HepG2 (cell line): ENCODE measurements at regions not wholly inside any gene's neighbourhood (a gene's known extent, or its start where the extent isn't known, plus 50 kb on each side); places are given as distances from the start of the nearest gene placed in this dataset.

Source experiments
- ATAC-seq: fragments of 200-7000 bp; cut with Tn5 transposase; 3 replicates; pipeline ENCODE4 v1.9.1; 2020; ENCODE audit warnings: mild to moderate bottlenecking, moderate library complexity
- BruUV-seq: library from RNA; stranded (reverse); fragments of 400-500 nt; replicated peaks from 2 replicates; lab custom pipeline; 2021; lab: Mats Ljungman, UMichigan
- CTCF ChIA-PET: fragments of 300-600 bp; formaldehyde crosslinking; extraction: SDS; loops from one replicate; lab custom pipeline; 2021; ENCODE audit warnings: low total read pairs, inconsistent platforms, low intra/inter-chr PET ratio; lab: Yijun Ruan, JAX
- POLR2A ChIA-PET: fragments of 350-600 bp; sonication (Branson Sonifier 250); formaldehyde crosslinking; loops from one replicate; lab custom pipeline; 2020; ENCODE audit warnings: antibody characterized with exemption, inconsistent platforms; lab: Yijun Ruan, JAX
- DNase-seq: peaks from one replicate; pipeline ENCODE4 v3.0.0-alpha.2; 2015; ENCODE audit warnings: low spot score
- FAIRE-seq: peaks from 3 replicates; lab custom pipeline; 2011; peaks lifted over from hg19 to GRCh38; lab: Jason Lieb, UNC
- H2AFZ ChIP-seq: one replicate; pipeline ENCODE4 v1.6.1; 2011; ENCODE audit warnings: low read length, inconsistent platforms
- H3K27ac ChIP-seq: fragments of 300-600 bp; 3 replicates; pipeline ENCODE4 v1.8.0; 2011; ENCODE audit warnings: mixed run types, mild to moderate bottlenecking, mixed read lengths, low read length, inconsistent platforms; ENCODE audit not compliant: insufficient read depth; ENCODE audit errors: extremely low read length
- H3K27me3 ChIP-seq, 2 experiments: fragments of 200-600 bp in 1 of 2; 2 replicates in 1 of 2; 3 replicates in 1 of 2; pipeline versions ENCODE4 v1.6.0 to v1.8.0; 2011; ENCODE audit warnings: low read length in 2 of 2, mild to moderate bottlenecking in 2 of 2, moderate library complexity in 2 of 2, inconsistent platforms in 1 of 2; ENCODE audit not compliant: insufficient read depth in 2 of 2, control insufficient read depth in 1 of 2
- H3K36me3 ChIP-seq, 2 experiments: fragments of 200-600 bp in 1 of 2; replicated peaks in 1 of 2; 2 replicates in 1 of 2; 3 replicates in 1 of 2; pipeline versions ENCODE4 v1.5.1 to v1.8.0; 2011; ENCODE audit warnings: low read length in 2 of 2, inconsistent platforms in 1 of 2; ENCODE audit not compliant: insufficient read depth in 2 of 2, control insufficient read depth in 1 of 2
- H3K4me1 ChIP-seq: 2 replicates; pipeline ENCODE4 v1.5.1; 2012; ENCODE audit warnings: low read length, inconsistent platforms; ENCODE audit not compliant: insufficient read depth
- H3K4me2 ChIP-seq: 2 replicates; pipeline ENCODE4 v1.6.0; 2011; ENCODE audit warnings: low read depth, low read length, inconsistent platforms
- H3K4me3 ChIP-seq, 3 experiments: fragments of 200-600 bp in 1 of 3; sonication (generic), shearing (Covaris generic) in 1 of 3; replicated peaks in 1 of 3; 2 replicates each; pipeline ENCODE4 v1.5.1; 2011 to 2016; ENCODE audit warnings: low read length in 3 of 3, inconsistent platforms in 2 of 3, low read depth in 2 of 3, mild to moderate bottlenecking in 2 of 3, control low read depth in 1 of 3, mixed read lengths in 1 of 3; ENCODE audit not compliant: insufficient read depth in 1 of 3
- H3K79me2 ChIP-seq: one replicate; pipeline ENCODE4 v1.6.1; 2011; ENCODE audit warnings: low read length, inconsistent platforms; ENCODE audit not compliant: insufficient read depth
- H3K9ac ChIP-seq: 2 replicates; pipeline ENCODE4 v1.6.0; 2011; ENCODE audit warnings: mild to moderate bottlenecking, low read depth, low read length, inconsistent platforms; ENCODE audit not compliant: insufficient read depth
- H3K9me3 ChIP-seq: 2 replicates; pipeline ENCODE4 v1.5.1; 2012; ENCODE audit warnings: mild to moderate bottlenecking, low read length
- H4K20me1 ChIP-seq: 2 replicates; pipeline ENCODE4 v1.6.0; 2011; ENCODE audit warnings: inconsistent platforms, mild to moderate bottlenecking, low read length, moderate library complexity; ENCODE audit not compliant: insufficient read depth
- KAT7 ChIP-seq: IDR thresholded peaks from 2 replicates; pipeline ENCODE4 v1.6.1; 2018; ENCODE audit warnings: borderline replicate concordance, missing compliant biosample characterization
- MED1 ChIP-seq: sonication (generic); formaldehyde crosslinking; IDR thresholded peaks from 2 replicates; pipeline ENCODE4 v1.4.0; 2020; ENCODE audit warnings: missing genetic modification reagents
- RARA ChIP-seq: IDR thresholded peaks from 2 replicates; pipeline ENCODE4 v1.6.1; 2016; ENCODE audit warnings: missing genetic modification reagents, missing compliant biosample characterization
- SMAD1 ChIP-seq: sonication (generic); formaldehyde crosslinking; IDR thresholded peaks from 2 replicates; pipeline ENCODE4 v1.4.0; 2020; ENCODE audit warnings: missing genetic modification reagents, low read depth, mild to moderate bottlenecking, borderline replicate concordance
- SRSF9 ChIP-seq: fragments of 200-400 bp; formaldehyde crosslinking; IDR thresholded peaks from 2 replicates; pipeline ENCODE4 v1.6.1; 2018; ENCODE audit warnings: borderline replicate concordance, mild to moderate bottlenecking, low read depth, low read length; ENCODE audit not compliant: insufficient read depth, poor library complexity, severe bottlenecking
- TBX3 ChIP-seq: fragments of 450-650 bp; IDR thresholded peaks from 2 replicates; pipeline ENCODE4 v1.6.1; 2017; ENCODE audit warnings: antibody characterized with exemption, mild to moderate bottlenecking, inconsistent platforms, borderline replicate concordance
- THRA ChIP-seq: sonication (generic); formaldehyde crosslinking; IDR thresholded peaks from 2 replicates; pipeline ENCODE4 v1.4.0; 2020; ENCODE audit warnings: missing genetic modification reagents, borderline replicate concordance
- THYN1 ChIP-seq: sonication (generic); formaldehyde crosslinking; IDR thresholded peaks from 2 replicates; pipeline ENCODE4 v1.8.1; 2023; ENCODE audit warnings: low read depth, mild to moderate bottlenecking, moderate library complexity, missing genetic modification reagents, borderline replicate concordance
- YEATS4 ChIP-seq: sonication (generic); formaldehyde crosslinking; IDR thresholded peaks from 2 replicates; pipeline ENCODE4 v1.4.0; 2020; ENCODE audit warnings: missing genetic modification reagents, borderline replicate concordance
- ZBTB20 ChIP-seq: sonication (generic); formaldehyde crosslinking; IDR thresholded peaks from 2 replicates; pipeline ENCODE4 v1.8.1; 2023; ENCODE audit warnings: missing genetic modification reagents, low read depth, mild to moderate bottlenecking, borderline replicate concordance
- ZBTB39 ChIP-seq: sonication (generic); formaldehyde crosslinking; IDR thresholded peaks from 2 replicates; pipeline ENCODE4 v1.5.0; 2020; ENCODE audit warnings: missing genetic modification reagents
- ZMYM3 ChIP-seq: sonication (generic); formaldehyde crosslinking; IDR thresholded peaks from 2 replicates; pipeline ENCODE4 v1.5.1; 2020; ENCODE audit warnings: mild to moderate bottlenecking, missing genetic modification reagents
- ZNF549 ChIP-seq: sonication (generic); formaldehyde crosslinking; IDR thresholded peaks from 2 replicates; pipeline ENCODE4 v1.5.0; 2020; ENCODE audit warnings: missing genetic modification reagents
- ZNF563 ChIP-seq: sonication (generic); formaldehyde crosslinking; IDR thresholded peaks from 2 replicates; pipeline ENCODE4 v1.8.0; 2022; ENCODE audit warnings: mild to moderate bottlenecking, moderate library complexity, missing genetic modification reagents
- ZNF672 ChIP-seq: sonication (generic); formaldehyde crosslinking; IDR thresholded peaks from 2 replicates; pipeline ENCODE4 v1.8.1; 2022; ENCODE audit warnings: missing genetic modification reagents
- WGBS: methylation state at CpG from one replicate; pipeline ENCODE4 v1.1.6; 2017; ENCODE audit warnings: low lambda C conversion rate; 5-methylcytosine and 5-hydroxymethylcytosine counted together
- in situ Hi-C: cut with HindIII; loops from 2 replicates; pipeline ENCODE4 v1.10.0; 2017; ENCODE audit warnings: low pct_unique_long_range_greater_than_20kb; ENCODE audit not compliant: extremely low pct_ligation_motif_present
- intact Hi-C: fragments of 100-400 bp; cut with micrococcal nuclease; formaldehyde crosslinking; loops from one replicate; pipeline ENCODE4 v1.10.0; 2022; ENCODE audit not compliant: unreplicated experiment
- TF ChIP-seq, protein P1 (sequence below): sonication (generic); formaldehyde crosslinking; IDR thresholded peaks from 2 replicates; pipeline ENCODE4 v1.8.1; 2023; ENCODE audit warnings: missing genetic modification reagents, mild to moderate bottlenecking, borderline replicate concordance
- TF ChIP-seq, protein P2 (sequence below): sonication (generic); formaldehyde crosslinking; IDR thresholded peaks from 2 replicates; pipeline ENCODE4; 2020; ENCODE audit warnings: missing genetic modification reagents, mild to moderate bottlenecking, borderline replicate concordance

DNA sequence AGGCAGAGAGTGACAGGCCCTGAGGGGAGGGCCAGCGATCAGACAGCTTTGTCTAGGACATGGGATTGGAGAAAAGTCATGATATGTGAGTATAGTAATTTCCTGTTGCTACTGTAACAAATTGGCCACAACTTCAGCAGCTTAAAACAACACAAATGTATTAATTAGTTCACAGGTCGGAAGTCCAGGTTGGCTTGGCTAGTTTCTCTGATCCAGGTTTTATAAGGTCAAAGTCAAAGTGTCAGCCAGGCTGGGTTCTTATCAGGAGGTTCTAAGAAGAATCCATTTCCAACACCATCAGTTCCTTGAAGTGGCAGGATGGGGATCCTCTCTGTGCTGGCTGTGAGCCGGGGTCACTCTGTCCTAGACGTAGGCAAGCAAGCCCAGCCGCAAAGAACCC is 76.2 kb upstream of the SEC14L1 start (continued):
- no peak for TF ChIP-seq ZMYM3
- TF ChIP-seq, all 625 proteins: peak for 0

DNA sequence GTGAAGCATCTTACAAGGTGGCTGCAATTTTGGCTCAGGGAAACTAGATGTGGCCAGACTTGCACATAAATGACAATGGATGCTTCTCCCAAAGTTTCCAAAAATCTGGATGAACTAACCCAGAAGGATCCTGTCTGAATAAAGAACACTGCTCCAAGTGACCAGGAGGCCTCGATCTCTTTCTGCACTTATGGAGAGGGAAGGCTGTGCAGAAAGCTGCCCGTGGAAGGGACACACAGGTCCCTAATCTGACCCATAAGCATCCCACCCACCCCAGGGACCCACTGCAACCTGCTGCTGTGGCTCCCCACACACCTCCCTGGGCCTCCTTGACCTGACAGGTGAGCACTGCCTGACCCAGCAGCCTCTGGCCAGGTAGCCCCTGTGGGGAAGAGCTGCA is 74.6 kb upstream of the SEC14L1 start:
- peaks cover 5 to 39% of the 10 kb centered on the region in 2 experiments for H3K27me3 ChIP-seq
- no peaks in the 10 kb centered on the region for H3K9me3 ChIP-seq
- ChIA-PET POLR2A (no interaction called here), CTCF (interaction anchor here (0.7 to 2.6 kb wide), 6 partner anchors 8 to 272 kb away, joined by 3 to 39 read pairs (median 4); partner anchors contain the start of gene MGAT5B)
- 19% methylated on average over 2 of the region's 2 CpGs for WGBS
- no peak overlapping the region for H3K4me2 ChIP-seq
- ATAC-seq (peak; percentile 31; the same call in 2 of the 3 replicates), DNase-seq (no peak), FAIRE-seq (no peak)
- no peak overlapping the region for H3K9ac ChIP-seq
- no peak overlapping the region for H2AFZ ChIP-seq
- no peaks in the 10 kb centered on the region for H3K4me1 ChIP-seq
- in situ Hi-C loops (loop anchor here (10.0 kb wide), 1 partner anchor 241 kb away; no protein-coding TSS in a partner anchor), intact Hi-C loops (loop anchor here (1.0 kb wide), 3 partner anchors 55 to 250 kb away; partner anchors contain the start of gene MGAT5B)
- BruUV-seq = no TSS peak
- H3K4me3 ChIP-seq = no peak overlapping the region
- H3K79me2 ChIP-seq = no peaks in the 10 kb centered on the region
- no peaks in the 10 kb centered on the region for H3K36me3 ChIP-seq
- no peaks in the 10 kb centered on the region for H4K20me1 ChIP-seq
- H3K27ac ChIP-seq = no peak overlapping the region
- TF ChIP-seq ZBTB39 (CRISPR knock-in tag) (no peak), ZBTB20 (CRISPR knock-in tag) (no peak), SMAD1 (CRISPR knock-in tag) (no peak), SRSF9 (no peak), MED1 (CRISPR knock-in tag) (no peak), THRA (CRISPR knock-in tag) (no peak), ZNF672 (no peak), TBX3 (no peak), ZNF563 (CRISPR knock-in tag) (no peak), KAT7 (CRISPR knock-in tag) (no peak), YEATS4 (CRISPR knock-in tag) (no peak), THYN1 (no peak), ZNF549 (CRISPR knock-in tag) (no peak), RARA (CRISPR knock-in tag) (no peak)
- TF ChIP-seq, protein P1, sequence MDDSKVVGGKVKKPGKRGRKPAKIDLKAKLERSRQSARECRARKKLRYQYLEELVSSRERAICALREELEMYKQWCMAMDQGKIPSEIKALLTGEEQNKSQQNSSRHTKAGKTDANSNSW (CRISPR knock-in tag) = no peak
- TF ChIP-seq, protein P2, sequence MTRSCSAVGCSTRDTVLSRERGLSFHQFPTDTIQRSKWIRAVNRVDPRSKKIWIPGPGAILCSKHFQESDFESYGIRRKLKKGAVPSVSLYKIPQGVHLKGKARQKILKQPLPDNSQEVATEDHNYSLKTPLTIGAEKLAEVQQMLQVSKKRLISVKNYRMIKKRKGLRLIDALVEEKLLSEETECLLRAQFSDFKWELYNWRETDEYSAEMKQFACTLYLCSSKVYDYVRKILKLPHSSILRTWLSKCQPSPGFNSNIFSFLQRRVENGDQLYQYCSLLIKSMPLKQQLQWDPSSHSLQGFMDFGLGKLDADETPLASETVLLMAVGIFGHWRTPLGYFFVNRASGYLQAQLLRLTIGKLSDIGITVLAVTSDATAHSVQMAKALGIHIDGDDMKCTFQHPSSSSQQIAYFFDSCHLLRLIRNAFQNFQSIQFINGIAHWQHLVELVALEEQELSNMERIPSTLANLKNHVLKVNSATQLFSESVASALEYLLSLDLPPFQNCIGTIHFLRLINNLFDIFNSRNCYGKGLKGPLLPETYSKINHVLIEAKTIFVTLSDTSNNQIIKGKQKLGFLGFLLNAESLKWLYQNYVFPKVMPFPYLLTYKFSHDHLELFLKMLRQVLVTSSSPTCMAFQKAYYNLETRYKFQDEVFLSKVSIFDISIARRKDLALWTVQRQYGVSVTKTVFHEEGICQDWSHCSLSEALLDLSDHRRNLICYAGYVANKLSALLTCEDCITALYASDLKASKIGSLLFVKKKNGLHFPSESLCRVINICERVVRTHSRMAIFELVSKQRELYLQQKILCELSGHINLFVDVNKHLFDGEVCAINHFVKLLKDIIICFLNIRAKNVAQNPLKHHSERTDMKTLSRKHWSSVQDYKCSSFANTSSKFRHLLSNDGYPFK (CRISPR knock-in tag) = no peak
